ENCODE measurements at regions not wholly inside any gene's neighbourhood (a gene's known extent, or its start where the extent isn't known, plus 50 kb on each side); places are given as distances from the start of the nearest gene placed in this dataset.

- H3K4me1 ChIP-seq (ENCODE audit: control insufficient read depth, insufficient read depth, low read length): no peaks in the 10 kb centered on the region
- H3K36me3 ChIP-seq (ENCODE audit: control insufficient read depth, insufficient read depth, low read length): no peaks in the 10 kb centered on the region
- H3K27me3 ChIP-seq (ENCODE audit: control insufficient read depth, insufficient read depth, low read length): no peaks in the 10 kb centered on the region
- no peak overlapping the region for H3K27ac ChIP-seq (ENCODE audit: low read depth, low read length)
- H3K9ac ChIP-seq (ENCODE audit: low read length): no peak overlapping the region
- no peak overlapping the region for H3K4me3 ChIP-seq (ENCODE audit: low read length)
Observed at GRCh38 chr5:147045290-147045689, 166.7 kb upstream of the PPP2R2B start.

- Histone ChIP-seq H3K27ac (ENCODE audit: low read depth, low read length) (no peak overlapping the region), H3K36me3 (ENCODE audit: control insufficient read depth, insufficient read depth, low read length) (no peaks in the 10 kb centered on the region), H3K9ac (ENCODE audit: low read length) (no peak overlapping the region), H3K27me3 (ENCODE audit: control insufficient read depth, insufficient read depth, low read length) (no peaks in the 10 kb centered on the region), H3K4me1 (ENCODE audit: control insufficient read depth, insufficient read depth, low read length) (no peaks in the 10 kb centered on the region), H3K4me3 (ENCODE audit: low read length) (no peak overlapping the region)
Observed at GRCh38 chr5:147046281-147046680, 167.7 kb upstream of the PPP2R2B start.

DNA sequence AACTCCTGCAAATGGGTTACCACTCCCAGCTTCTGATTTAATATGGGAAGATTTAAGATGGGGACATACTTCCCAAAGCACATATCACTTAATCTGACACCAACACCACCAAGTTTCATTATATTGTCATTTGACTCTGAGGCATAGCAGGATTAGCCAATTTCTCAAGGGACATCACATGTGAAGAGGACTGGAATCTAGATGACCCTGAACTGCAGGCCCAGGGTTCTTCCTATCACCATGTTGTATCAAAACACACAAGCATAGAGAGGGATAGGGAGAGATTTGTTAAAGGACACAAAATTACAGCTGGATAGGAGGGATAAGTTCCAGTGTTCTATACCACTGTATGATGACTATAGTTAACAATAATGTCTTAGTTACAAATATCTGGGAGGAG lies 168.3 kb upstream of the PPP2R2B start:
- Histone ChIP-seq H3K4me1 (ENCODE audit: control insufficient read depth, insufficient read depth, low read length) (no peaks in the 10 kb centered on the region), H3K27ac (ENCODE audit: low read depth, low read length) (no peak overlapping the region)

DNA sequence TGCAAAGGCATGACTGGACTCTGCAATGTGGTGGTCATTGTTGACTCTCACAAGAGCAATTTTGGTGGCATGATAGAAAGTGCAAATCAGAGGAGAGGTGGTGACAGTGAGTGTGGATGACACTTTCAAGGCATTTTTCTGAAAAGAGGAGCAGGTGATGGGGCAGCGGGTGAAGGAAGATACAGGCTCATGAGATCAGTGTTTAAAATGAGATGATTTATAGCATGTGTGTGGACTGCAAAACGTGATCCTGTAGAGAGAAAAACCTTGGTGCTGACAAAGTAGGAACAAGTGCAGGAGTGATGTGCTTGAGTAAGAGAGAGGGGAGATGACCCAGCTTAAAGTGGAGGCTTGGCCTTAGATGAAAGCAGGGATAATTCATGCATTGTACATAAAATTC lies 171.2 kb upstream of the PPP2R2B start:
- H3K4me1 ChIP-seq (ENCODE audit: control insufficient read depth, insufficient read depth, low read length): no peaks in the 10 kb centered on the region
- H3K9ac ChIP-seq (ENCODE audit: low read length): no peak overlapping the region
- H3K27me3 ChIP-seq (ENCODE audit: control insufficient read depth, insufficient read depth, low read length): no peaks in the 10 kb centered on the region
- no peak overlapping the region for H3K4me3 ChIP-seq (ENCODE audit: low read length)
- no peaks in the 10 kb centered on the region for H3K36me3 ChIP-seq (ENCODE audit: control insufficient read depth, insufficient read depth, low read length)
- no peak overlapping the region for H3K27ac ChIP-seq (ENCODE audit: low read depth, low read length)

More for the DNA sequence above, 168.3 kb upstream of the PPP2R2B start:
- H3K4me3 ChIP-seq (ENCODE audit: low read length): no peak overlapping the region
- no peak overlapping the region for H3K9ac ChIP-seq (ENCODE audit: low read length)
- no peaks in the 10 kb centered on the region for H3K27me3 ChIP-seq (ENCODE audit: control insufficient read depth, insufficient read depth, low read length)
- H3K36me3 ChIP-seq (ENCODE audit: control insufficient read depth, insufficient read depth, low read length): no peaks in the 10 kb centered on the region

DNA sequence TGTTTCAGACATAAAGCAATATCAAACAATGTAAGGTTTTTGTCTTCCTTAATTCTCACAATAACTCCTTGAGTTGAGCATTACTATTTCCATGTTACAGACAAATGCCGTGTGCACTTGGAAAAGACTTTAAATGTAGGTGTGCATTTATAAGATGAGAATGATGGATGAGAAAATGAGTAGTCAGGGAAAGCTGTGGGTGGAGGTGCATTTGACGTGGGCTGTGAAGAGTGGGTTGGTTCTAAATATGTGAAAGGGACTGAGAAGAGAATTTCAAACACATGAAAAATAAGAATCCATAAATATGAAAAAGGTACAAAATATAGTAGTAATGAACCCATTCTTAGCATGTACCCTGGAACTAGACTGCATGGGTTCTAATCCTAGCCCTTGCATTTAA lies 171.6 kb upstream of the PPP2R2B start:
- H3K4me1 ChIP-seq (ENCODE audit: control insufficient read depth, insufficient read depth, low read length): no peaks in the 10 kb centered on the region

GRCh38 chr5:147051193-147051592 lies 172.6 kb upstream of the PPP2R2B start:
- Histone ChIP-seq H3K4me3 (ENCODE audit: low read length) (no peak overlapping the region), H3K36me3 (ENCODE audit: control insufficient read depth, insufficient read depth, low read length) (no peaks in the 10 kb centered on the region), H3K27ac (ENCODE audit: low read depth, low read length) (no peak overlapping the region), H3K4me1 (ENCODE audit: control insufficient read depth, insufficient read depth, low read length) (no peaks in the 10 kb centered on the region), H3K9ac (ENCODE audit: low read length) (no peak overlapping the region), H3K27me3 (ENCODE audit: control insufficient read depth, insufficient read depth, low read length) (no peaks in the 10 kb centered on the region)

More for the DNA sequence above, 171.6 kb upstream of the PPP2R2B start:
- H3K27ac ChIP-seq (ENCODE audit: low read depth, low read length): no peak overlapping the region
- H3K36me3 ChIP-seq (ENCODE audit: control insufficient read depth, insufficient read depth, low read length): no peaks in the 10 kb centered on the region
- H3K4me3 ChIP-seq (ENCODE audit: low read length): no peak overlapping the region
- no peak overlapping the region for H3K9ac ChIP-seq (ENCODE audit: low read length)
- H3K27me3 ChIP-seq (ENCODE audit: control insufficient read depth, insufficient read depth, low read length): no peaks in the 10 kb centered on the region

DNA sequence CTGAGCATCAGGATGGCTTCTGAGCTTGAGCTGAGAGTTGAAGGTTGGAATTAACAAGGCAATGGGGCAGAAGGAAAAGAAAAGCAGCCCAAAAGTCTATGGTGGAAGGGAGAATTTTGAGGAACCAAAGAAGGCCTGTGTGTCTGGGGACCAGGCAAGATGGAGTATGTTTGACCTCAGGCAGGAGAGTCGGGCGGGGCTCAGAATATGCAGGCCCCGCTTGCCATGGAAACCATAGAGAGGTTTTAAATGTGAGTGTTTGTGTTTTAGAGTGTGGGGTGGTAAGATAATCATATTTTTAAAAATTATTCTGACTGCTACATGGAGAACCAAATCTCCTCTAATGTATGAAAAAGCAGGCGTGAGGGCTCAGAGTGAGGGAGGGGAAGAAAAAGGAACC lies 174.0 kb upstream of the PPP2R2B start:
- no peak overlapping the region for H3K9ac ChIP-seq (ENCODE audit: low read length)
- H3K36me3 ChIP-seq (ENCODE audit: control insufficient read depth, insufficient read depth, low read length): no peaks in the 10 kb centered on the region
- H3K4me3 ChIP-seq (ENCODE audit: low read length): no peak overlapping the region
- H3K4me1 ChIP-seq (ENCODE audit: control insufficient read depth, insufficient read depth, low read length): no peaks in the 10 kb centered on the region
- H3K27me3 ChIP-seq (ENCODE audit: control insufficient read depth, insufficient read depth, low read length): no peaks in the 10 kb centered on the region
- H3K27ac ChIP-seq (ENCODE audit: low read depth, low read length): no peak overlapping the region

DNA sequence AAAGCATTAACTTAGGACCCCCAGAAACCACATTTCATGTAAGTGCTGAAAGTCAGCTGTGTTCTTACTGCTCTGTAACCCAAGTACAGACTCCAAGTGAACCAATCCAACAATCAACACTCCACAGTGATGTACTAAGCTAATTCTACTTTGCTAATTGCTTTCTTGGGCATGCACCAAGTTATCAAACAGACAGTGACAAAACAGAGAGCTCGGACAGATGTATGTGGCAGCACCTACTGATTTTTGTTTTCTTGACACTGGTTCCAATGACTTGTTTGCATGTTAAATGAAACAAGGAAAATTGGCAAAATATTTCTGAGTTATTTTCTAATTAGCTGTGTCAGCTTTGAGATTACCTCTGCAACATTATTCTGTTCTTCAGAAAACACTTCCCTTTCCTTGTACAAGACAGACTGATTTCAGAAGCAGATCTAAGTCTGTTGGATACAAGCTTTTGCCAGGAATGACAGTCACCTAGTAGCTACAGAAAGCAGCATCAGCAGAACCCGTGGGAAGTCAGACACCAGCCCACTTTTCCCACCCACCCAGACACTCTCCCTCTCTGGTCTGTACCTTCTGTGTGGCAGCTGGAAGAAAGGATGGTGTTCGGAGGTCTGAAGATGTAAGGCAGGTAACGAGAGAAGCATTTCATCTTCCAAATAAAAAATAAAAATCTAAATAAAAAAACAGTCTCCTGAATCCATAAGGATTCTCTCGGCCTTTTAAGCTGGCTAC lies 176.7 kb upstream of the PPP2R2B start:
- no peaks in the 10 kb centered on the region for H3K27me3 ChIP-seq (ENCODE audit: control insufficient read depth, insufficient read depth, low read length)
- no peaks in the 10 kb centered on the region for H3K4me1 ChIP-seq (ENCODE audit: control insufficient read depth, insufficient read depth, low read length)
- no peaks in the 10 kb centered on the region for H3K36me3 ChIP-seq (ENCODE audit: control insufficient read depth, insufficient read depth, low read length)
- no peak overlapping the region for H3K27ac ChIP-seq (ENCODE audit: low read depth, low read length)
- no peak overlapping the region for H3K4me3 ChIP-seq (ENCODE audit: low read length)
- H3K9ac ChIP-seq (ENCODE audit: low read length): no peak overlapping the region

DNA sequence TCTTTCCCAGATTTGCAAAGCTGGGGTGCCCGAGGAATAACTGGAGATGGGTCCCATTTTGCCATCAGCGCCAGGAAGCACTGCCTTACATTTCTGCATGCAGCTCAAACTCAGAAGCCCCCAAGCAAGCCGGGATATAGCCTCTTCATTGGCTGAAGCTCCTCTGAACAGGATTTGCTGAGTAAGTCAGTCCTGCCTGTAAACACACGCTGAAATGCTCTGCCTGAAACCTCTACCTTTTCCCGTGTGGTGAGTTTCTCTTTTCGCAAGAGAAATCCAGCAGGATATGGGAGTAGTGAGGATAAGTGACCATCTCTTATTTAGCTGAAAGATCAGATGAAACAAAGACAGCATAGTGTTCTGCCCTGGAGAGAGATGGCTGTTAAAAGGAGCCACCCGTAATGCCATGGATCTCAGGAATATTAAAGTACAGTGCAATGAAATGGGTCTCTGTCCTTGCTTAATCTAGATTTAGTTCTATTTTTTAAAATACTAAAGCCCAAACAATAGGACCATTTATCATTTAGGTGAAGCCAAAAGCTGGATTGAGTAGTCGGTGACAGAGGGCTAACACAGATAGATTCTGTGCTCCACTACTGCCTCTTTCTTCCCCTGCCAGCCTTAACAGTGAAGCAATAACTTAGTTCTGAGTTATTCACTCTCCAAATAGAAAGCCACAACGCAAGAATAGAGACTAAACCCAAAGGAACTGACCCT lies 177.5 kb upstream of the PPP2R2B start:
- no peak overlapping the region for H3K27ac ChIP-seq (ENCODE audit: low read depth, low read length)
- H3K9ac ChIP-seq (ENCODE audit: low read length): no peak overlapping the region
- no peaks in the 10 kb centered on the region for H3K27me3 ChIP-seq (ENCODE audit: control insufficient read depth, insufficient read depth, low read length)
- no peaks in the 10 kb centered on the region for H3K36me3 ChIP-seq (ENCODE audit: control insufficient read depth, insufficient read depth, low read length)
- H3K4me3 ChIP-seq (ENCODE audit: low read length): no peak overlapping the region
- H3K4me1 ChIP-seq (ENCODE audit: control insufficient read depth, insufficient read depth, low read length): no peaks in the 10 kb centered on the region

DNA sequence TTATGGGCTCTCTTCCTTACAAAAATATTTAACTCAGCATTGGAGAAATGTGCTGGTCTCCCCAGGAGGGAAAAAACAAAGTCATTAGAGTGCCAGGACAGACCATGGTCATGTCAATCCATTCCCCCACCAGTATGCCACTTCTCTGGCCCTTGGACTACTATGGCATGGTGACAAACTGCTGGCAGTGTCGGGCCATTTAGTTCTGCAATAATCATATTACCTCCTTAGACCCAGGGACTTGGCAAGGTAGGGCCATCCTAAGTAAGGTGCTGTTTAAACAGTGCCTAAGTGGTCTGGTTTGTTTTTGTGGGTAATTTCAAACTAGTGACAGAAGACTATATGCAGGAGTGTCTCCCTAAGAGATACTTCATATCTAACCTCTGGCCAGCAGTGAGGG lies 177.8 kb upstream of the STK32A start:
- Histone ChIP-seq H3K4me3 (ENCODE audit: low read length) (no peak overlapping the region), H3K36me3 (ENCODE audit: control insufficient read depth, insufficient read depth, low read length) (no peaks in the 10 kb centered on the region), H3K27ac (ENCODE audit: low read depth, low read length) (no peak overlapping the region), H3K9ac (ENCODE audit: low read length) (no peak overlapping the region), H3K27me3 (ENCODE audit: control insufficient read depth, insufficient read depth, low read length) (no peaks in the 10 kb centered on the region), H3K4me1 (ENCODE audit: control insufficient read depth, insufficient read depth, low read length) (no peaks in the 10 kb centered on the region)

- no peaks in the 10 kb centered on the region for H3K27me3 ChIP-seq (ENCODE audit: control insufficient read depth, insufficient read depth, low read length)
- no peak overlapping the region for H3K9ac ChIP-seq (ENCODE audit: low read length)
- H3K4me1 ChIP-seq (ENCODE audit: control insufficient read depth, insufficient read depth, low read length): no peaks in the 10 kb centered on the region
- H3K27ac ChIP-seq (ENCODE audit: low read depth, low read length): no peak overlapping the region
- H3K36me3 ChIP-seq (ENCODE audit: control insufficient read depth, insufficient read depth, low read length): no peaks in the 10 kb centered on the region
- no peak overlapping the region for H3K4me3 ChIP-seq (ENCODE audit: low read length)
Observed at GRCh38 chr5:147061431-147061830, 173.4 kb upstream of the STK32A start.

DNA sequence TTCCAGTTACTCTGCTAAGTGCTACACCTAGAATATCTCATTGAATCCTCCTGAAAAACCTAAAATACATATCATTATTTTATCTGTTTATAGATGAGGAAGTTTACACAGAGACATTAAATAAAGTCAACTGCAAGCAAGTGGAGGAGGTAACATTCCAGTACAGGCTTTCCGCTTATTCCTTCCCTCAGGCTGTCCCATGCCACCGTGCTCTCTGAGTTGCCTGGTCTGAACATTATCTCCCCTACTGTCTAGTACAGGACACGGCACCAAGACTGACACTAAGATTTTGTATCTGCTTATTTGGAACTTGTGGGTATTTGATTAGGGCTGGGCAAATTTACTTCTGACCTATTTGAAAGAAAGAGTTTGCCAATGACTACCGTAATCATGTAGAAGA lies 172.4 kb upstream of the STK32A start:
- H3K4me1 ChIP-seq (ENCODE audit: control insufficient read depth, insufficient read depth, low read length): no peaks in the 10 kb centered on the region
- no peak overlapping the region for H3K9ac ChIP-seq (ENCODE audit: low read length)
- H3K27me3 ChIP-seq (ENCODE audit: control insufficient read depth, insufficient read depth, low read length): no peaks in the 10 kb centered on the region
- no peak overlapping the region for H3K4me3 ChIP-seq (ENCODE audit: low read length)
- no peak overlapping the region for H3K27ac ChIP-seq (ENCODE audit: low read depth, low read length)
- no peaks in the 10 kb centered on the region for H3K36me3 ChIP-seq (ENCODE audit: control insufficient read depth, insufficient read depth, low read length)

DNA sequence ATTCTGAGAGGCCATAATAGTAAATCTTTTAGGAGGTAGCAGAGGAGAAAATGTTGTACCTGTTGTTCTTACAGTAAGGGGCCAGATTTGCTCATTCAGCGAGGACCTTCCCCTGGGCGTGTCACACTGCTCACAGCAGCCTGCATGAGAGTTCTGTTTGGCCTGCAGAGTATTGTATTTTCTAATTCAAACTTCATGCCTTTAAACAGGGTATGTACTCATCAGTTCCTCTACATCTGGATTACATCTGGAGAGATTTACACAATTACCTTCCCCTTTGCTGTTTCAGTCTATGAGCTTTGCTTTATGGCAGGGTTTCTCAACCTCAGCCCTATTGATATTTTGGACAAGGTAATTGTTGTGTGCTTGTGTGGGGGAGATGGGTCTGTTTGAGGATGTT lies 170.9 kb upstream of the STK32A start:
- H3K9ac ChIP-seq (ENCODE audit: low read length): no peak overlapping the region
- H3K27me3 ChIP-seq (ENCODE audit: control insufficient read depth, insufficient read depth, low read length): no peaks in the 10 kb centered on the region
- no peaks in the 10 kb centered on the region for H3K36me3 ChIP-seq (ENCODE audit: control insufficient read depth, insufficient read depth, low read length)
- H3K4me3 ChIP-seq (ENCODE audit: low read length): no peak overlapping the region
- H3K4me1 ChIP-seq (ENCODE audit: control insufficient read depth, insufficient read depth, low read length): no peaks in the 10 kb centered on the region
- no peak overlapping the region for H3K27ac ChIP-seq (ENCODE audit: low read depth, low read length)
